Smooth muscle cell (in vitro differentiated cells): ENCODE measurements at regions not wholly inside any gene's neighbourhood (a gene's known extent, or its start where the extent isn't known, plus 50 kb on each side); places are given as distances from the start of the nearest gene placed in this dataset.
A peak's percentile ranks its signal among the peaks of the same experiment; 100 is the strongest.

ENCODE experiments used
- DNase-seq: peaks from one replicate; lab custom pipeline; 2025; ENCODE audit not compliant: unreplicated experiment; lab: John Stamatoyannopoulos, UW
- H2AFZ ChIP-seq: fragments of 200-600 bp; sonication (generic); 2 replicates; pipeline ENCODE4 v1.6.0; 2016; ENCODE audit warnings: antibody characterized with exemption, low read depth, mild to moderate bottlenecking
- H3F3A ChIP-seq: fragments of 200-600 bp; sonication (generic); 2 replicates; pipeline ENCODE4 v1.6.0; 2017; ENCODE audit warnings: antibody characterized with exemption, low read depth
- H3K27ac ChIP-seq: fragments of 200-600 bp; sonication (generic); 2 replicates; pipeline ENCODE4 v1.5.1; 2016; ENCODE audit warnings: low read depth, mild to moderate bottlenecking
- H3K27me3 ChIP-seq: fragments of 200-600 bp; sonication (generic); 2 replicates; pipeline ENCODE4 v1.6.1; 2016; ENCODE audit warnings: low read depth, mild to moderate bottlenecking
- H3K36me3 ChIP-seq: fragments of 200-600 bp; sonication (generic); 2 replicates; pipeline ENCODE4 v1.5.1; 2016; ENCODE audit warnings: low read depth
- H3K4me1 ChIP-seq: fragments of 200-600 bp; sonication (generic); 2 replicates; pipeline ENCODE4 v1.5.1; 2016; ENCODE audit warnings: low read depth
- H3K4me2 ChIP-seq: fragments of 200-600 bp; sonication (generic); 2 replicates; pipeline ENCODE4 v1.6.0; 2016; ENCODE audit warnings: mild to moderate bottlenecking
- H3K4me3 ChIP-seq: fragments of 200-600 bp; sonication (generic); 2 replicates; pipeline ENCODE4 v1.5.1; 2016; ENCODE audit warnings: mild to moderate bottlenecking
- H3K79me2 ChIP-seq: fragments of 200-600 bp; sonication (generic); 2 replicates; pipeline ENCODE4 v1.6.0; 2016; ENCODE audit warnings: low read depth, mild to moderate bottlenecking
- H3K9ac ChIP-seq: fragments of 200-600 bp; sonication (generic); 2 replicates; pipeline ENCODE4 v1.6.0; 2016; ENCODE audit warnings: low read depth
- H3K9me3 ChIP-seq: fragments of 200-600 bp; sonication (generic); replicated peaks from 2 replicates; pipeline ENCODE4 v1.5.1; 2016; ENCODE audit warnings: low read depth
- H4K20me1 ChIP-seq: fragments of 200-600 bp; sonication (generic); 2 replicates; pipeline ENCODE4 v1.6.0; 2016; ENCODE audit warnings: low read depth
- WGBS: methylation state at CpG from one replicate; pipeline ENCODE4 v1.1.7; 2016; ENCODE audit warnings: low lambda C conversion rate; 5-methylcytosine and 5-hydroxymethylcytosine counted together
- TF ChIP-seq, protein P1 (sequence below): fragments of 200-600 bp; sonication (generic); IDR thresholded peaks from 2 replicates; pipeline ENCODE4 v1.5.1; 2017; ENCODE audit warnings: borderline replicate concordance, mild to moderate bottlenecking, antibody characterized with exemption; ENCODE audit not compliant: insufficient read depth, poor library complexity, severe bottlenecking

DNA sequence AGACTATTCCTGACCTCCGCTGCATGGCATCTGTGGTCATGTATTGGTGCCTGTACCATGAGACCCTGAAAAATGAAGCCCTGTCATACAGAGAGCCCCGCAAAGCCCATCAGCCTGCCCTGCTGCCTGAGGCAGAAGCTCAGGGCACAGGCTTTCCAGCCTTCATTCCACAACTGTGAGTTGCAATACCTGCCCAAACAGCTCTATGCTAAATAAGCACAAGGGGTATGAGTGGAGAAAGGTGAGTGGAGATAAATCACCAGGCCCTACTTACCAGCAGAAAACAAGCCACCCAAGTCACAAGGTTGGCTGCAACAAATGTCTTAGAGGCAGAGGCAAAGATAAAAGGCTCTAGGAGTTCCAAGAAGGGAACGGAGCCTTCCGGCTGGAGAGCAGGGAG, 277.4 kb downstream of the TNS1 start:
- 90% methylated on average over 4 of the region's 4 CpGs for WGBS
- Histone ChIP-seq H3F3A (no peaks in the 10 kb centered on the region), H3K27me3 (no peaks in the 10 kb centered on the region)

DNA sequence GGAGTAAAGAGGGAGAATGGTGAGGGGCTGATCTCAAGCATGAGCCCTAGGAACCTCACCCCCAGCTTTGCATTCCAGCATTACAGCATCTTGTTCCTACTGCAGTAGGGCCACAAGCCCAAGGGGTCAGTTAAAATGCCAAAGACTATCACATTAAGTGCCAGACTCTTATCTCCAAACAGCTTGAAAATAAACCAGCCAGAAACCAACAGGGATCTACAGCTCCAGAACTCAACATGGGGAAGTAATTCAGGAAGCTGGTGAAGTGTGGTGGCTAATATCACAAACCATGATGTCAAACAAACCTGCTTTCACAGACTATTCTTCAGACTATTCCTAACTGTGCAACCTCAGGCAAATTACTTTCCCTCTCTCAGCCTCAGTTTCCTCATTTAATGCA, 278.3 kb downstream of the TNS1 start:
- no peaks in the 10 kb centered on the region for H3F3A ChIP-seq
- H3K27ac ChIP-seq: no peak overlapping the region
- H3K9me3 ChIP-seq: no peaks in the 10 kb centered on the region
- H3K9ac ChIP-seq: no peak overlapping the region
- H3K79me2 ChIP-seq: no peaks in the 10 kb centered on the region
- H3K4me1 ChIP-seq: no peaks in the 10 kb centered on the region
- H3K27me3 ChIP-seq: no peaks in the 10 kb centered on the region
- H2AFZ ChIP-seq: no peak overlapping the region
- no peak overlapping the region for H3K4me2 ChIP-seq
- no peak overlapping the region for H3K4me3 ChIP-seq
- H3K36me3 ChIP-seq: no peaks in the 10 kb centered on the region
- H4K20me1 ChIP-seq: no peaks in the 10 kb centered on the region
- DNase-seq: no peak
- TF ChIP-seq, protein P1, sequence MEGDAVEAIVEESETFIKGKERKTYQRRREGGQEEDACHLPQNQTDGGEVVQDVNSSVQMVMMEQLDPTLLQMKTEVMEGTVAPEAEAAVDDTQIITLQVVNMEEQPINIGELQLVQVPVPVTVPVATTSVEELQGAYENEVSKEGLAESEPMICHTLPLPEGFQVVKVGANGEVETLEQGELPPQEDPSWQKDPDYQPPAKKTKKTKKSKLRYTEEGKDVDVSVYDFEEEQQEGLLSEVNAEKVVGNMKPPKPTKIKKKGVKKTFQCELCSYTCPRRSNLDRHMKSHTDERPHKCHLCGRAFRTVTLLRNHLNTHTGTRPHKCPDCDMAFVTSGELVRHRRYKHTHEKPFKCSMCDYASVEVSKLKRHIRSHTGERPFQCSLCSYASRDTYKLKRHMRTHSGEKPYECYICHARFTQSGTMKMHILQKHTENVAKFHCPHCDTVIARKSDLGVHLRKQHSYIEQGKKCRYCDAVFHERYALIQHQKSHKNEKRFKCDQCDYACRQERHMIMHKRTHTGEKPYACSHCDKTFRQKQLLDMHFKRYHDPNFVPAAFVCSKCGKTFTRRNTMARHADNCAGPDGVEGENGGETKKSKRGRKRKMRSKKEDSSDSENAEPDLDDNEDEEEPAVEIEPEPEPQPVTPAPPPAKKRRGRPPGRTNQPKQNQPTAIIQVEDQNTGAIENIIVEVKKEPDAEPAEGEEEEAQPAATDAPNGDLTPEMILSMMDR: no peak

More for the DNA sequence above, 277.4 kb downstream of the TNS1 start:
- no peak for DNase-seq
- Histone ChIP-seq H3K9ac (no peak overlapping the region), H3K27ac (no peak overlapping the region), H3K9me3 (no peaks in the 10 kb centered on the region), H3K4me2 (no peak overlapping the region), H3K36me3 (no peaks in the 10 kb centered on the region), H3K4me3 (no peak overlapping the region), H4K20me1 (no peaks in the 10 kb centered on the region), H3K79me2 (no peaks in the 10 kb centered on the region), H2AFZ (no peak overlapping the region), H3K4me1 (no peaks in the 10 kb centered on the region)
- TF ChIP-seq, protein P1: no peak

DNA sequence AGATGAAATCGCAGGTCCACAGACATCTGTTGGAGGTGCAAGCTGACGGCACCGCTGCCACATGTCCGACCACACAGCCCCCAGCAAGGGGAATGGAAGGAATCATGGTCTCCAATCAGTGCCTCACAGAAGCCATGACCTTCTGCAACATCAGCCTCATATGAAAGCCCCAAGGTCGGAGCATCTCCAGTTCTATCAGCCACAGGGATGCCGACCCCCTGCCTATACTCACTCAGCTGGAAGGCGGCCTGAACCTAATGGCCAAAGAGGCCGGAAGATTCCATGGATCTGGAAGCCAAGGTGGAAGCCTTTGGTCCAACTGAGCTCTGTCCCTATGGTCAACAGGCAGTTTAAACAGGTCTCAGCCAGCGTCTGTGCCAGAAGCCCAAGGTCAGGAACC, 278.8 kb downstream of the TNS1 start:
- Histone ChIP-seq H3K4me3 (no peak overlapping the region), H3K4me2 (no peak overlapping the region), H3K9me3 (no peaks in the 10 kb centered on the region), H3F3A (no peaks in the 10 kb centered on the region), H3K27me3 (no peaks in the 10 kb centered on the region), H3K27ac (peak overlapping the region; percentile 88), H2AFZ (no peak overlapping the region), H3K4me1 (no peaks in the 10 kb centered on the region), H3K79me2 (no peaks in the 10 kb centered on the region), H3K9ac (no peak overlapping the region), H3K36me3 (no peaks in the 10 kb centered on the region), H4K20me1 (no peaks in the 10 kb centered on the region)
- WGBS: 90% methylated on average over 9 of the region's 9 CpGs
- TF ChIP-seq, protein P1: no peak
- no peak for DNase-seq

DNA sequence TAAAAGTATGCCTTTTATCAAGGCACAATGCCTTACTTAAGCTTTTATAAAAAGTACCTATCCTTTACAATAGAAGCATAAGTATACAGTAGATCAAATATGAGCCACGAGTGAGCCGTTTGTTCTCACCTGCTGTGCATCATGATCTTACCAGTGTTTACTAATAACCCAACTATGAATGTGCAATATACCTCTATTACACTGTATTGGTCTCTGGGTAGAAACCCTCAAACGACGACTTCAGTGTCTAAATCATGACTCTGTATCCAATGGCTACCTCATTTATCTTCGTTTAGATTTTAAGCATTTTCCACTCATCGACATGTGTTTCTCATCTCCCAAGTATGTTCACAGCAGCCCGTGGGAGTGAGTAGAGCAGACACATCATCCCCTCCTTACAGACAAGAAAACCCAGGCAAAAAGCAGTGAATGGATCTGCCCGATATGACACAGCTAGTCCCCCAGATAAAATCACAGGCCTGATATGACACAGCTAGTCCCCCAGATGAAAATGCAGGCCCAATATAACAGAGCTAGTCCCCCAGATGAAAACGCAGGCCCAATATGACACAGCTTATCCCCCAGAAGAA, 279.8 kb downstream of the TNS1 start:
- 40% methylated on average over 9 of the region's 9 CpGs for WGBS
- Histone ChIP-seq H3K27ac (peak overlapping the region; percentile 88), H3K27me3 (no peaks in the 10 kb centered on the region), H3K9me3 (no peaks in the 10 kb centered on the region), H3K4me1 (no peaks in the 10 kb centered on the region), H3K9ac (peak overlapping the region; percentile 71), H2AFZ (no peak overlapping the region), H3K79me2 (no peaks in the 10 kb centered on the region), H3K4me3 (no peak overlapping the region), H3F3A (no peaks in the 10 kb centered on the region), H3K4me2 (peak overlapping the region; percentile 43), H3K36me3 (no peaks in the 10 kb centered on the region), H4K20me1 (no peaks in the 10 kb centered on the region)
- no peak for DNase-seq
- TF ChIP-seq, protein P1: no peak
